SJCRH30 (cell line): ENCODE measurements at regions not wholly inside any gene's neighbourhood (a gene's known extent, or its start where the extent isn't known, plus 50 kb on each side); places are given as distances from the start of the nearest gene placed in this dataset.
A peak's percentile ranks its signal among the peaks of the same experiment; 100 is the strongest.

ENCODE experiments used
- DNase-seq, 2 experiments: peaks; one replicate each; pipeline ENCODE4 v3.0.0-alpha.2; 2015 to 2020
- H3K27ac ChIP-seq: fragments of 250-450 bp; sonication (Bioruptor Pico); 2 replicates; pipeline ENCODE4 v1.5.1; 2020; ENCODE audit warnings: mild to moderate bottlenecking, moderate library complexity
- H3K27me3 ChIP-seq: fragments of 250-450 bp; sonication (Bioruptor Pico); 2 replicates; pipeline ENCODE4 v1.5.1; 2020; ENCODE audit warnings: mild to moderate bottlenecking, moderate library complexity
- H3K36me3 ChIP-seq: fragments of 250-450 bp; sonication (Bioruptor Pico); 2 replicates; pipeline ENCODE4 v1.5.1; 2020; ENCODE audit warnings: mild to moderate bottlenecking, moderate library complexity
- H3K4me1 ChIP-seq: fragments of 250-450 bp; sonication (Bioruptor Pico); 2 replicates; pipeline ENCODE4 v1.5.1; 2020; ENCODE audit warnings: mild to moderate bottlenecking, moderate library complexity
- H3K4me3 ChIP-seq: fragments of 250-450 bp; sonication (Bioruptor Pico); 2 replicates; pipeline ENCODE4 v1.5.1; 2020; ENCODE audit warnings: mild to moderate bottlenecking, moderate library complexity
- H3K9me3 ChIP-seq: fragments of 250-450 bp; sonication (Bioruptor Pico); replicated peaks from 2 replicates; pipeline ENCODE4 v1.5.1; 2020; ENCODE audit warnings: mild to moderate bottlenecking, moderate library complexity

GRCh38 chr18:70459251-70459650, 170.4 kb downstream of the SOCS6 start:
- H3K9me3 ChIP-seq: no peaks in the 10 kb centered on the region
- H3K27ac ChIP-seq: no peak overlapping the region
- no peak for DNase-seq
- no peaks in the 10 kb centered on the region for H3K36me3 ChIP-seq
- no peaks in the 10 kb centered on the region for H3K4me1 ChIP-seq
- H3K27me3 ChIP-seq: no peaks in the 10 kb centered on the region
- H3K4me3 ChIP-seq: no peak overlapping the region

- no peak overlapping the region for H3K27ac ChIP-seq
- H3K9me3 ChIP-seq: no peaks in the 10 kb centered on the region
- no peaks in the 10 kb centered on the region for H3K36me3 ChIP-seq
- H3K4me3 ChIP-seq: no peak overlapping the region
- H3K4me1 ChIP-seq: no peaks in the 10 kb centered on the region
- H3K27me3 ChIP-seq: no peaks in the 10 kb centered on the region
- DNase-seq: no peak
These were observed 168.9 kb downstream of the SOCS6 start for GRCh38 chr18:70457788-70458187.

- H3K27ac ChIP-seq: no peak overlapping the region
- no peak for DNase-seq
- H3K36me3 ChIP-seq: no peaks in the 10 kb centered on the region
- H3K9me3 ChIP-seq: no peaks in the 10 kb centered on the region
- no peaks in the 10 kb centered on the region for H3K4me1 ChIP-seq
- H3K27me3 ChIP-seq: no peaks in the 10 kb centered on the region
- no peak overlapping the region for H3K4me3 ChIP-seq
These were observed 168.4 kb downstream of the SOCS6 start for GRCh38 chr18:70457223-70457622.

- Histone ChIP-seq H3K36me3 (no peaks in the 10 kb centered on the region), H3K27ac (no peak overlapping the region), H3K27me3 (no peaks in the 10 kb centered on the region), H3K4me3 (no peak overlapping the region), H3K4me1 (no peaks in the 10 kb centered on the region), H3K9me3 (no peaks in the 10 kb centered on the region)
- no peak for DNase-seq
These were observed 167.5 kb downstream of the SOCS6 start for GRCh38 chr18:70456376-70456775.

GRCh38 chr18:70455731-70456130, 166.9 kb downstream of the SOCS6 start:
- no peak for DNase-seq
- H3K27me3 ChIP-seq: no peaks in the 10 kb centered on the region
- H3K4me1 ChIP-seq: no peaks in the 10 kb centered on the region
- H3K4me3 ChIP-seq: no peak overlapping the region
- H3K36me3 ChIP-seq: no peaks in the 10 kb centered on the region
- no peak overlapping the region for H3K27ac ChIP-seq
- H3K9me3 ChIP-seq: no peaks in the 10 kb centered on the region

GRCh38 chr18:70454704-70455322, 166.0 kb downstream of the SOCS6 start:
- no peaks in the 10 kb centered on the region for H3K4me1 ChIP-seq
- no peaks in the 10 kb centered on the region for H3K27me3 ChIP-seq
- DNase-seq: peak; percentile 10 to 69
- no peak overlapping the region for H3K27ac ChIP-seq
- no peak overlapping the region for H3K4me3 ChIP-seq
- no peaks in the 10 kb centered on the region for H3K9me3 ChIP-seq
- no peaks in the 10 kb centered on the region for H3K36me3 ChIP-seq

- Histone ChIP-seq H3K27me3 (no peaks in the 10 kb centered on the region), H3K9me3 (no peaks in the 10 kb centered on the region), H3K36me3 (no peaks in the 10 kb centered on the region), H3K4me1 (no peaks in the 10 kb centered on the region), H3K27ac (no peak overlapping the region), H3K4me3 (no peak overlapping the region)
- no peak for DNase-seq
These were observed 164.4 kb downstream of the SOCS6 start for GRCh38 chr18:70453058-70453775.

- H3K27me3 ChIP-seq: no peaks in the 10 kb centered on the region
- DNase-seq: no peak
- H3K9me3 ChIP-seq: no peaks in the 10 kb centered on the region
- no peak overlapping the region for H3K4me3 ChIP-seq
- no peak overlapping the region for H3K27ac ChIP-seq
- H3K4me1 ChIP-seq: no peaks in the 10 kb centered on the region
- no peaks in the 10 kb centered on the region for H3K36me3 ChIP-seq
These were observed 163.7 kb downstream of the SOCS6 start for GRCh38 chr18:70452501-70452900.

- Histone ChIP-seq H3K36me3 (no peaks in the 10 kb centered on the region), H3K27ac (no peak overlapping the region), H3K27me3 (no peaks in the 10 kb centered on the region), H3K4me1 (no peaks in the 10 kb centered on the region), H3K4me3 (no peak overlapping the region), H3K9me3 (no peaks in the 10 kb centered on the region)
- no peak for DNase-seq
These were observed 161.8 kb downstream of the SOCS6 start for GRCh38 chr18:70450426-70451253.

- Histone ChIP-seq H3K27me3 (no peaks in the 10 kb centered on the region), H3K4me3 (no peak overlapping the region), H3K9me3 (no peaks in the 10 kb centered on the region), H3K4me1 (no peaks in the 10 kb centered on the region), H3K27ac (no peak overlapping the region), H3K36me3 (no peaks in the 10 kb centered on the region)
- DNase-seq: no peak
These were observed 159.7 kb downstream of the SOCS6 start for GRCh38 chr18:70448588-70448987.

GRCh38 chr18:70446063-70446462, 157.2 kb downstream of the SOCS6 start:
- Histone ChIP-seq H3K27me3 (no peaks in the 10 kb centered on the region), H3K9me3 (no peaks in the 10 kb centered on the region), H3K27ac (no peak overlapping the region), H3K36me3 (no peaks in the 10 kb centered on the region), H3K4me3 (no peak overlapping the region), H3K4me1 (no peaks in the 10 kb centered on the region)
- no peak for DNase-seq

- H3K4me3 ChIP-seq: no peak overlapping the region
- H3K27me3 ChIP-seq: no peaks in the 10 kb centered on the region
- no peaks in the 10 kb centered on the region for H3K36me3 ChIP-seq
- H3K9me3 ChIP-seq: no peaks in the 10 kb centered on the region
- no peak overlapping the region for H3K27ac ChIP-seq
- DNase-seq: no peak
- no peaks in the 10 kb centered on the region for H3K4me1 ChIP-seq
These were observed 154.1 kb downstream of the SOCS6 start for GRCh38 chr18:70442933-70443332.

GRCh38 chr18:70432804-70433400, 144.1 kb downstream of the SOCS6 start:
- Histone ChIP-seq H3K27ac (no peak overlapping the region), H3K4me3 (no peak overlapping the region), H3K27me3 (no peaks in the 10 kb centered on the region), H3K36me3 (no peaks in the 10 kb centered on the region), H3K4me1 (no peaks in the 10 kb centered on the region), H3K9me3 (no peaks in the 10 kb centered on the region)
- DNase-seq: no peak

GRCh38 chr18:70431203-70431624, 142.4 kb downstream of the SOCS6 start:
- H3K4me3 ChIP-seq: no peak overlapping the region
- H3K9me3 ChIP-seq: no peaks in the 10 kb centered on the region
- H3K27me3 ChIP-seq: no peaks in the 10 kb centered on the region
- no peaks in the 10 kb centered on the region for H3K4me1 ChIP-seq
- H3K27ac ChIP-seq: no peak overlapping the region
- DNase-seq: no peak
- H3K36me3 ChIP-seq: no peaks in the 10 kb centered on the region
